ENCODE measurements at regions not wholly inside any gene's neighbourhood (a gene's known extent, or its start where the extent isn't known, plus 50 kb on each side); places are given as distances from the start of the nearest gene placed in this dataset.

DNA sequence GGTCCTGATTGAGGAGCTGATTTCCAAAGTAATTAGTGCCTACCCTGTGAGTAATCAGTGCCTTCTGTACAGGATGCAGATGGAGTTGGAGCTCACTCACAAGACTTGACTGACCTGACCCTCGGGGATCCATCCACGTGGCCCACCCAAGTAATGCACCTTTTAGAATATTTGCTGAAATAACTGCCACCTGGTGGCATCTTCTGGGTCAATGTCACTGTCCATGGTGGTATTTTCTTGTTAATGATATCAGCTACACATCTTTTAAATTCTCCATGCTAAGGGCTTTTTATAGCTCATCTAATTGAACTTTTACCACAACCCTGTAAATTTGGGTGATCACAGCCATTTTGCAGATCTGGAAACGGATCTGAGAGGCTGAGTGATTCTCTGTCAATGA lies 74.3 kb upstream of the ANKRD34C start:
- TF ChIP-seq TSHZ2 (CRISPR knock-in tag; IDR thresholded peaks at IDR 0.05) (no peak), RARB (CRISPR knock-in tag; IDR thresholded peaks at IDR 0.05) (no peak), PPARA (CRISPR knock-in tag; IDR thresholded peaks at IDR 0.05; ENCODE audit: borderline replicate concordance) (no peak), ZFP3 (CRISPR knock-in tag; IDR thresholded peaks at IDR 0.05) (no peak), SNAI2 (CRISPR knock-in tag; IDR thresholded peaks at IDR 0.05) (no peak), ESRRG (CRISPR knock-in tag; IDR thresholded peaks at IDR 0.05) (no peak), ZC3H10 (CRISPR knock-in tag; IDR thresholded peaks at IDR 0.05) (no peak), ARNTL (CRISPR knock-in tag; IDR thresholded peaks at IDR 0.05; ENCODE audit: borderline replicate concordance, low read depth) (no peak)
- TF ChIP-seq, protein P1, sequence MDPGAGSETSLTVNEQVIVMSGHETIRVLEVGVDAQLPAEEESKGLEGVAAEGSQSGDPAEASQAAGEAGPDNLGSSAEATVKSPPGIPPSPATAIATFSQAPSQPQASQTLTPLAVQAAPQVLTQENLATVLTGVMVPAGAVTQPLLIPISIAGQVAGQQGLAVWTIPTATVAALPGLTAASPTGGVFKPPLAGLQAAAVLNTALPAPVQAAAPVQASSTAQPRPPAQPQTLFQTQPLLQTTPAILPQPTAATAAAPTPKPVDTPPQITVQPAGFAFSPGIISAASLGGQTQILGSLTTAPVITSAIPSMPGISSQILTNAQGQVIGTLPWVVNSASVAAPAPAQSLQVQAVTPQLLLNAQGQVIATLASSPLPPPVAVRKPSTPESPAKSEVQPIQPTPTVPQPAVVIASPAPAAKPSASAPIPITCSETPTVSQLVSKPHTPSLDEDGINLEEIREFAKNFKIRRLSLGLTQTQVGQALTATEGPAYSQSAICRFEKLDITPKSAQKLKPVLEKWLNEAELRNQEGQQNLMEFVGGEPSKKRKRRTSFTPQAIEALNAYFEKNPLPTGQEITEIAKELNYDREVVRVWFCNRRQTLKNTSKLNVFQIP (CRISPR knock-in tag; IDR thresholded peaks at IDR 0.05; ENCODE audit: borderline replicate concordance, low read depth), result no peak
- no peak for ATAC-seq

DNA sequence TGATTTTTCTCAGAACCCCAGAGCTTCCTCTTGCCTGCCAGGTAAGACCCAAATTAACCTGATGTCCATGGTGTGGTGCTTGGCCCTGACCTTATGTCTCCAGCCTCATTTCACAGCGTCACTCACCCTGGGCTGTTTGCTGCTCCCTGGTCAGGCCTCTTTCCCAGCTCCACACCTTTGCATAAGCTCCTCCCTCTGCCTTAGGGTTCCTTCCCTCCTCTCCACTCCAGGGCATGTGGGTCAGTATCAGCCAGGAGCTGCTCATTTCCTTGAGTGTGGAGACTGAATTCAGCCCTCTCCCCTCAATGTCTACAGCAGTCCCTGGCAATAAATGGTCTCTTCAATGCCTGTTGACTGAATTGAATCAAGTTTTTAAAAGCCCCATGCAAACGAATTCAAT lies 75.6 kb upstream of the ANKRD34C start:
- TF ChIP-seq ZNF8 (CRISPR knock-in tag; IDR thresholded peaks at IDR 0.05) (no peak), ZC3H10 (CRISPR knock-in tag; IDR thresholded peaks at IDR 0.05) (no peak), CREB5 (CRISPR knock-in tag; IDR thresholded peaks at IDR 0.05; ENCODE audit: low read depth) (no peak), ZNF565 (CRISPR knock-in tag; conservative IDR thresholded peaks at IDR 0.05; ENCODE audit: low read depth) (no peak)
- TF ChIP-seq, protein P1 (CRISPR knock-in tag; IDR thresholded peaks at IDR 0.05; ENCODE audit: borderline replicate concordance, low read depth), result no peak
- ATAC-seq, result no peak

- TF ChIP-seq PATZ1 (CRISPR knock-in tag; IDR thresholded peaks at IDR 0.05; ENCODE audit: borderline replicate concordance) (no peak), ZNF565 (CRISPR knock-in tag; conservative IDR thresholded peaks at IDR 0.05; ENCODE audit: low read depth) (no peak), TSHZ2 (CRISPR knock-in tag; IDR thresholded peaks at IDR 0.05) (no peak), SNAI2 (CRISPR knock-in tag; IDR thresholded peaks at IDR 0.05) (no peak), ESRRG (CRISPR knock-in tag; IDR thresholded peaks at IDR 0.05) (no peak), OSR1 (CRISPR knock-in tag; IDR thresholded peaks at IDR 0.05) (no peak), GLIS3 (CRISPR knock-in tag; IDR thresholded peaks at IDR 0.05) (no peak), BACH2 (CRISPR knock-in tag; IDR thresholded peaks at IDR 0.05; ENCODE audit: borderline replicate concordance) (no peak), ISL1 (CRISPR knock-in tag; IDR thresholded peaks at IDR 0.05) (no peak), ZFP30 (CRISPR knock-in tag; IDR thresholded peaks at IDR 0.05) (no peak), ARNTL (CRISPR knock-in tag; IDR thresholded peaks at IDR 0.05; ENCODE audit: borderline replicate concordance, low read depth) (no peak)
- TF ChIP-seq, protein P1 (CRISPR knock-in tag; IDR thresholded peaks at IDR 0.05; ENCODE audit: borderline replicate concordance, low read depth), result no peak
- TF ChIP-seq, protein P2, sequence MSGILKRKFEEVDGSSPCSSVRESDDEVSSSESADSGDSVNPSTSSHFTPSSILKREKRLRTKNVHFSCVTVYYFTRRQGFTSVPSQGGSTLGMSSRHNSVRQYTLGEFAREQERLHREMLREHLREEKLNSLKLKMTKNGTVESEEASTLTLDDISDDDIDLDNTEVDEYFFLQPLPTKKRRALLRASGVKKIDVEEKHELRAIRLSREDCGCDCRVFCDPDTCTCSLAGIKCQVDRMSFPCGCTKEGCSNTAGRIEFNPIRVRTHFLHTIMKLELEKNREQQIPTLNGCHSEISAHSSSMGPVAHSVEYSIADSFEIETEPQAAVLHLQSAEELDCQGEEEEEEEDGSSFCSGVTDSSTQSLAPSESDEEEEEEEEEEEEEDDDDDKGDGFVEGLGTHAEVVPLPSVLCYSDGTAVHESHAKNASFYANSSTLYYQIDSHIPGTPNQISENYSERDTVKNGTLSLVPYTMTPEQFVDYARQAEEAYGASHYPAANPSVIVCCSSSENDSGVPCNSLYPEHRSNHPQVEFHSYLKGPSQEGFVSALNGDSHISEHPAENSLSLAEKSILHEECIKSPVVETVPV (CRISPR knock-in tag; IDR thresholded peaks at IDR 0.05), result no peak
- no peak for ATAC-seq
Measured at GRCh38 chr15:79204886-79205675, 77.4 kb upstream of the ANKRD34C start.
